ENCODE measurements at regions not wholly inside any gene's neighbourhood (a gene's known extent, or its start where the extent isn't known, plus 50 kb on each side); places are given as distances from the start of the nearest gene placed in this dataset.

DNA sequence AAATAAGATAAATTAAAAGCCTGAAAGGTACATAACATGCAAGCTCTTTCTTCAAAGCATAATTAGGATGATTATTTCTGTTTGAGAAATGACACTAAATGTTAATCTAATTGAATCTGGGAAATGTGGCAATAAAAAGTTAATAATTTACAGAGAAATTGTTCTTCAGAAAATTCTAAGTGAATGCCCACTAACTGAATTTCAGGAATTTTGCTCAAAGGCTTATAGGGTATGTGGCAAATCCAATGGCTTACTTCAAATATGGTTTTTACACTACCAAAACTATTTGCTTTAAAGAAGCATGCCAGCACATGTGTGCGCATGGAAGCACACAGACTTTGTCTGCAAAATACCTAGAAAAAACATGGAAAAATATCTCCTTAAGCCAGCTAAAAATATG lies 186.6 kb upstream of the FOXD3 start:
- TF ChIP-seq CTCF (IDR thresholded peaks at IDR 0.05): no peak
- TF ChIP-seq POLR2A (IDR thresholded peaks at IDR 0.05): no peak

All from body of pancreas (tissue), 4 donors.